Neural cell (in vitro differentiated cells): ENCODE measurements at regions not wholly inside any gene's neighbourhood (a gene's known extent, or its start where the extent isn't known, plus 50 kb on each side); places are given as distances from the start of the nearest gene placed in this dataset.

Source experiments
- CTCF ChIP-seq: fragments of 450-650 bp; IDR thresholded peaks from 2 replicates; pipeline ENCODE4 v1.5.1; 2014; ENCODE audit warnings: antibody characterized with exemption, mild to moderate bottlenecking, moderate library complexity; ENCODE audit not compliant: poor library complexity, severe bottlenecking
- EP300 ChIP-seq: fragments of 450-650 bp; conservative IDR thresholded peaks from 2 replicates; pipeline ENCODE4 v1.6.1; 2014; ENCODE audit warnings: antibody characterized with exemption, mild to moderate bottlenecking, moderate library complexity; ENCODE audit not compliant: poor library complexity, severe bottlenecking
- EZH2 ChIP-seq: fragments of 200-600, 300-800 bp; shearing (Covaris generic), sonication (generic); IDR thresholded peaks from 2 replicates; pipeline ENCODE4 v1.6.1; 2014; ENCODE audit warnings: antibody characterized with exemption, low read length, borderline replicate concordance, mild to moderate bottlenecking; ENCODE audit not compliant: insufficient read depth, poor library complexity, severe bottlenecking
- REST ChIP-seq: IDR thresholded peaks from 2 replicates; pipeline ENCODE4 v1.6.1; 2012; ENCODE audit warnings: borderline replicate concordance

GRCh38 chr4:175453456-175453855, 358.6 kb downstream of the GPM6A start:
- no peak for TF ChIP-seq REST
- no peak for TF ChIP-seq EZH2
- no peak for TF ChIP-seq CTCF
- no peak for TF ChIP-seq EP300
